Natural killer cell (primary cell): ENCODE measurements at regions not wholly inside any gene's neighbourhood (a gene's known extent, or its start where the extent isn't known, plus 50 kb on each side); places are given as distances from the start of the nearest gene placed in this dataset.

Experiments
- ATAC-seq, 3 donors: fragments of 150-1000 bp in 2 of 3; fragments of 200-7000 bp in 1 of 3; cut with Tn5 transposase; 1 replicate in 1 of 3; 2 replicates in 2 of 3; pipeline ENCODE4 v1.10.0; 2021; ENCODE audit warnings: mild to moderate bottlenecking in 2 of 3, moderate library complexity in 2 of 3
- DNase-seq, 2 donors: peaks; one replicate each; pipeline versions ENCODE4 v3.0.0 to v3.0.0-alpha.2; 2013 to 2021; ENCODE audit warnings: mixed read lengths in 1 of 2
- H3K27ac ChIP-seq: one replicate; pipeline ENCODE4 v1.5.1; 2013; ENCODE audit warnings: mild to moderate bottlenecking, low read length
- H3K27me3 ChIP-seq: one replicate; pipeline ENCODE4 v1.6.1; 2013; ENCODE audit warnings: low read length; ENCODE audit not compliant: control insufficient read depth, insufficient read depth
- H3K36me3 ChIP-seq: one replicate; pipeline ENCODE4 v1.6.1; 2013; ENCODE audit warnings: low read length; ENCODE audit not compliant: control insufficient read depth, insufficient read depth
- H3K4me1 ChIP-seq: one replicate; pipeline ENCODE4 v1.6.1; 2013; ENCODE audit warnings: low read length; ENCODE audit not compliant: control insufficient read depth, insufficient read depth
- H3K4me3 ChIP-seq: one replicate; pipeline ENCODE4 v1.5.1; 2013; ENCODE audit warnings: low read length
- H3K9me3 ChIP-seq: one replicate; pipeline ENCODE4 v1.6.1; 2013; ENCODE audit warnings: low read length; ENCODE audit not compliant: control insufficient read depth, insufficient read depth
- H3K27ac Mint-ChIP-seq, 2 donors: one replicate each; pipeline ENCODE4 v1.8.0; 2022; ENCODE audit warnings: mild to moderate bottlenecking in 2 of 2, mixed read lengths in 2 of 2, moderate library complexity in 1 of 2
- H3K27me3 Mint-ChIP-seq, 2 donors: one replicate each; pipeline ENCODE4 v1.8.0; 2022; ENCODE audit warnings: low read depth in 2 of 2, mixed read lengths in 2 of 2
- H3K36me3 Mint-ChIP-seq: one replicate; pipeline ENCODE4 v1.8.0; 2022; ENCODE audit warnings: mixed read lengths
- H3K4me1 Mint-ChIP-seq, 2 donors: one replicate each; pipeline ENCODE4 v1.8.0; 2022; ENCODE audit warnings: mixed read lengths in 2 of 2
- H3K4me3 Mint-ChIP-seq: one replicate; pipeline ENCODE4 v1.8.0; 2022; ENCODE audit warnings: mild to moderate bottlenecking, moderate library complexity, mixed read lengths
- H3K9me3 Mint-ChIP-seq, 2 donors: one replicate each; pipeline ENCODE4 v1.8.0; 2022; ENCODE audit warnings: mixed read lengths in 2 of 2
- CTCF ChIP-seq: fragments of 200-600 bp; IDR thresholded peaks from one replicate; pipeline ENCODE4 v1.8.0; 2022; ENCODE audit warnings: antibody characterized with exemption
- WGBS: methylation state at CpG from one replicate; pipeline ENCODE4 v1.1.7; 2013; ENCODE audit warnings: missing lambda C conversion rate; ENCODE audit not compliant: insufficient coverage; 5-methylcytosine and 5-hydroxymethylcytosine counted together
- intact Hi-C: fragments of 100-400 bp; cut with micrococcal nuclease; formaldehyde crosslinking; loops from one replicate; pipeline ENCODE4 v1.14.2; 2022

- no peaks in the 10 kb centered on the region for H3K36me3 Mint-ChIP-seq
- Histone ChIP-seq H3K27me3 (no peaks in the 10 kb centered on the region), H3K9me3 (no peaks in the 10 kb centered on the region), H3K27ac (no peak overlapping the region), H3K4me1 (no peaks in the 10 kb centered on the region), H3K4me3 (no peak overlapping the region), H3K36me3 (no peaks in the 10 kb centered on the region)
- H3K27ac Mint-ChIP-seq = no peak overlapping the region
- DNase-seq (peak in 1 of 2 donors; percentile 8), ATAC-seq (no peak)
- WGBS = 66% methylated on average over 18 of the region's 18 CpGs
- TF ChIP-seq CTCF = no peak
- peaks cover 5 to 10% of the 10 kb centered on the region in 2 donors for H3K27me3 Mint-ChIP-seq
- no peaks in the 10 kb centered on the region for H3K9me3 Mint-ChIP-seq
- intact Hi-C loops = no loop called here
- no peaks in the 10 kb centered on the region for H3K4me1 Mint-ChIP-seq
- H3K4me3 Mint-ChIP-seq = no peak overlapping the region
Measured at GRCh38 chr1:30318864-30319718, 404.3 kb downstream of the MATN1 start.

- ATAC-seq (no peak), DNase-seq (peak in 1 of 2 donors; percentile 4)
- no peaks in the 10 kb centered on the region for H3K9me3 ChIP-seq
- no peaks in the 10 kb centered on the region for H3K27me3 ChIP-seq
- no peaks in the 10 kb centered on the region for H3K4me1 ChIP-seq
- no peaks in the 10 kb centered on the region for H3K9me3 Mint-ChIP-seq
- no peak overlapping the region for H3K27ac ChIP-seq
- H3K4me3 ChIP-seq = no peak overlapping the region
- H3K4me1 Mint-ChIP-seq = no peaks in the 10 kb centered on the region
- intact Hi-C loops = no loop called here
- H3K4me3 Mint-ChIP-seq = no peak overlapping the region
- H3K36me3 Mint-ChIP-seq = no peaks in the 10 kb centered on the region
- peaks cover 5 to 12% of the 10 kb centered on the region in 2 donors for H3K27me3 Mint-ChIP-seq
- WGBS = 51% methylated on average over 8 of the region's 8 CpGs
- H3K36me3 ChIP-seq = no peaks in the 10 kb centered on the region
- no peak for TF ChIP-seq CTCF
- no peak overlapping the region for H3K27ac Mint-ChIP-seq
Measured at GRCh38 chr1:30318413-30318812, 405.0 kb downstream of the MATN1 start.

GRCh38 chr1:30317921-30318320 is 405.5 kb downstream of the MATN1 start:
- 64% methylated on average over 7 of the region's 8 CpGs for WGBS
- intact Hi-C loops = no loop called here
- Mint-ChIP-seq H3K4me3 (no peak overlapping the region), H3K36me3 (no peaks in the 10 kb centered on the region), H3K27me3 (peaks cover 5 to 12% of the 10 kb centered on the region in 2 donors), H3K9me3 (no peaks in the 10 kb centered on the region), H3K27ac (no peak overlapping the region), H3K4me1 (no peaks in the 10 kb centered on the region)
- no peaks in the 10 kb centered on the region for H3K36me3 ChIP-seq
- H3K4me3 ChIP-seq = no peak overlapping the region
- DNase-seq (peak in 1 of 2 donors; percentile 3), ATAC-seq (no peak)
- H3K9me3 ChIP-seq = no peaks in the 10 kb centered on the region
- H3K27me3 ChIP-seq = no peaks in the 10 kb centered on the region
- no peaks in the 10 kb centered on the region for H3K4me1 ChIP-seq
- H3K27ac ChIP-seq = no peak overlapping the region
- no peak for TF ChIP-seq CTCF

- no peak overlapping the region for H3K27ac Mint-ChIP-seq
- Histone ChIP-seq H3K27ac (no peak overlapping the region), H3K27me3 (no peaks in the 10 kb centered on the region), H3K4me3 (no peak overlapping the region), H3K9me3 (no peaks in the 10 kb centered on the region), H3K4me1 (no peaks in the 10 kb centered on the region), H3K36me3 (no peaks in the 10 kb centered on the region)
- intact Hi-C loops = no loop called here
- H3K27me3 Mint-ChIP-seq = peaks cover 8 to 12% of the 10 kb centered on the region in 2 donors
- DNase-seq (no peak), ATAC-seq (no peak)
- TF ChIP-seq CTCF = no peak
- H3K9me3 Mint-ChIP-seq = no peaks in the 10 kb centered on the region
- 91% methylated on average over 1 of the region's 2 CpGs for WGBS
- no peaks in the 10 kb centered on the region for H3K36me3 Mint-ChIP-seq
- no peaks in the 10 kb centered on the region for H3K4me1 Mint-ChIP-seq
- H3K4me3 Mint-ChIP-seq = no peak overlapping the region
Measured at GRCh38 chr1:30316056-30316455, 407.3 kb downstream of the MATN1 start.
